GM19043 (cell line): ENCODE measurements at regions not wholly inside any gene's neighbourhood (a gene's known extent, or its start where the extent isn't known, plus 50 kb on each side); places are given as distances from the start of the nearest gene placed in this dataset.

Source experiments
- ATAC-seq: cut with Tn5 transposase; IDR thresholded peaks from one replicate; pipeline ENCODE4 v1.9.1; 2021; ENCODE audit warnings: low read depth; ENCODE audit not compliant: unreplicated experiment

GRCh38 chr5:159525117-159525516 lies 194.8 kb upstream of the IL12B start:
- no peak for ATAC-seq

DNA sequence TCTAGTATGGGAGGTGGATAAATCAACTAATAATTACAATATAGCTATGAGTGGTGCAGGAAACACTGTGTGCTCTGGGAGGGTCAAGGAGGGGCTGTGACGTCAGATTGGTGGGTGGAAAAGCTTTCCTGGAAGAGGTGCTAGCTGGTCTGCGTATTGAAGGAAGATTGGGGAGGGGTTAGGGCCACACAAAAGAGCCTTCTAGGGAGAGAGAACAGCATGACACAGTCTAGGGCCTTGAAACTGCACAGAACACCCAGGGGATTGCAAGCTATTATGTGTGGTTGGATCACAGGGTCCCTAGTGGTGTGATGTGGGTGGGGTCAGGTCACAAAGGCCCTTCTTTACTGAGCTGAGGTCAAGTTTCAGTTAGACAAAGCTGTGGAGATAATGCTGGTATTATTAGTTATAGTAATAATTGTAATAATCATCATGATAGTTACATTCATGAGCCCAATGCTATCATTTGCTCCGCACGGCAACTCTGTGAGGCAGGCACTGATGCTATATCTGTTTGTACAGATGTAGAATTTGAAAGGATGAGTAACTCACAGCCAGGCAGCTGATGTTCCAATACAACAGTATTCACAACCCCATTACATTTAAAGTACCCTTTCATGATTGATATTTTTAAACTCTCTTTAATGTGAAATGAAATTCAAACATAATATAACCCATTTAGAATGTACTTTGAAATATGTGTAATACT lies 197.4 kb upstream of the IL12B start:
- no peak for ATAC-seq

GRCh38 chr5:159531554-159532105 lies 201.3 kb upstream of the IL12B start:
- ATAC-seq: no peak

- no peak for ATAC-seq
These were observed 202.9 kb upstream of the IL12B start for GRCh38 chr5:159533197-159533596.

- no peak for ATAC-seq
These were observed 205.9 kb upstream of the IL12B start for GRCh38 chr5:159536166-159536565.

- no peak for ATAC-seq
These were observed 206.4 kb upstream of the IL12B start for GRCh38 chr5:159536646-159537045.

- no peak for ATAC-seq
These were observed 209.4 kb upstream of the IL12B start for GRCh38 chr5:159539678-159540077.

- ATAC-seq: no peak
These were observed 213.0 kb upstream of the IL12B start for GRCh38 chr5:159543326-159543725.

DNA sequence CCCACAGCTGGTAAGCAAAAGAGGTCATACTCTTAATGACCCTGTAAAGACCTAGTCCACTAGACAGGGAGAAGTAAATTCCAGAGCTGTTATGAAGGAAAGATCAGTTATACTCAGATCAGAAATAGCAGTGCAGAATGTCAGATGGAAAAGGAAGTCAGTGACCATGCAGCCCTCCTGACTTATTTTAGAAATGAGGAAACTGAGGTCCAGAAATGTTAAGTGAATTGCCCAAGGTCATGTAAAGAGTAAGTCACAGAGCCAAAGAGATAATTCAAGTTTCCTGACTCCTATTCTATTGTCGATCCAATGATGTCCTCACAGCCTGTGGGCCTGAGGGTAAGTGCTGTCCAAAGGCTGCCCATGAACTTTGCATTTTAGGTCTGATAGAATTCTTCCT lies 214.9 kb upstream of the IL12B start:
- ATAC-seq: no peak

- no peak for ATAC-seq
These were observed 217.3 kb upstream of the IL12B start for GRCh38 chr5:159547466-159548195.

GRCh38 chr5:159548517-159548916 lies 218.2 kb upstream of the IL12B start:
- no peak for ATAC-seq

DNA sequence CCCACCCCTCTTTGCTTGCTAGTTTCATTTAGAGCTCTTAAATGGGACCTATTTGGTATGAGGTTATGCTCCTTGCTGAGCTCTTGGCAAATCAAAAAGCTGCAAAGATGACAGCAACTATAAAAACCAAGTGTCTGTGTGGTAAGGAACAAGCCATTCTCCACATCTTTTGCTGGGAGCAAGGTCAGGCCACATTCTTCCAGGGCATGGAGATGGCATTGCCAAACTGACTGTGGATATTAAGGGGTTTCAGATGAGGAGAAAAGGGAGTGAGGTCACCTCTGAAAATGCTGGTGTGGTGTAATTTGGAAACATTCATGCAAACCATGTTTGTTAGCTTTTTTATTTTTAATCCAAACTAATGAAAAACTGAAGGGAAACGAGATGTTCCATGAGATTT lies 218.8 kb upstream of the IL12B start:
- no peak for ATAC-seq

DNA sequence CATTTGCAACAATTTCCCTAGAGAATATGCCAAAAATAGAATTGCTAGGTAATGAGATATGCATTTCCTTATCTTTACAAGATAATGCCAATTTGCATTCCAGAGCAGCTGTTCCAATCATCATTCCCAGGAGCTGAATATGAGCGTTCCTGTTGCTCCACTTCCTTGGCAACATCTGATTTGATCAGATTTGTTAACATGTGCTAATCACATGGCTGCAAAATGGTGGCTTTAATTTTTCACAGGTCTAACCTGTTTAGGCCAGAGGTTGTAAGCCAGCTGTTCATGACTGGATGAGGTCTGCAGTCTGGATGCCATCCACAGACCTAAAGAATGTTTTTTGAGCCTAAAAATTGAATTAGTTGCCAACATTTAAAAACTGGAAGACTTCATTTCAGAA lies 220.7 kb upstream of the IL12B start:
- no peak for ATAC-seq

DNA sequence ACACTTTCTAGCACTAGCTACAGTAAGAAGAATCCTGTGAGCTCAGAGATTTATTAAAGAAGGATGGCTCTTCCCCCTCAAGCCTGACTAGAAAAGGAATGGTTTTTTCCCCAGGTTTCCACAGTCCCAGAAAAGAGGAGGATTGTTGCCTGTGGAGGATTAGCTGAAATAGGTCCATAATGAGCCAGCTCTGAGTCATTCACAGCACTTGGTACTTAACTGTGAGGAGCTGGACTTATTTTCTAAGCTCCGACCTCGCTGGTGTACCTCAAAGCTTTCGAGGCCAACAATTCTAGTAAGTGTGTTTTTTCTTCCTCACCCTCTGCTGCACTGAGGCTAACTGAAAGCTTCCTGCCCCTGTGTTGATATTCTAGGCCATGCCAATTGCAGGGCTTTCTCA lies 222.5 kb upstream of the IL12B start:
- ATAC-seq: no peak

DNA sequence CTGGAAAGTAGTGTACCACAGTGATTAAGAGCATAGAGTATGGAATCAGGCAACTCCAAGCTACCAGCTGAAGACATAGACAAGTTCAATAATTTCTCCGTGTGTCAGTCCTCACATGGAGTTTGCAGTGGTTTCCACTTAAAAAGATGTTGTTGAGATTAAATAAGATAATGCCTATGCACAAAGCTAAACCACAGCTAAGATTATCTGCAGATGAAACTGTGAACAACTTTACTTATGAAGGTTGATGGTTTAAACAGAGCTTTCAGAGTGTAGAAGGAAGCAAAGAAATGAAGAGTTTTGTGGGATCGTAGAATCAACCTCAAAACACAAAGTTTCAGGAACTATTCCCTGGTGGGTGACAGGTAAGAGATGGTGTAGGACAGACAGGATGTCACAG lies 223.5 kb upstream of the IL12B start:
- no peak for ATAC-seq

DNA sequence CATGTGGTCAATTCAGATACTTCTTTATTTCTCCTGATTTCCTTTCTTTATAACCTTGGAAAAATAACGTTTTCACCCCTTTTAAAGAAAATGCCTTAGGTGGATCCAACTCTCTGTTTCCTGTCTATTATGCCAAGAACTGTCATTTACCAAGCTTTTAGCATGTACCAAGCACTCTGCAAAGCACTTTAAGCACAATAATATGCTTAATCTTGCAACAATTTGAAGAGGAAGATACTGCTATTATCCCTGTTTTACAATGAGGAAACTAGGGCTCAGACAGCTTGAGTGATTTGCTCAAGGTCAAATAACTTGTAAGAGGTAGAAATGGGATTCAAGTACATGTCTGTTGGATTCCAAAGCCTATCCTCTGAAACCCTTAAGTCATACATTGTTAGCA lies 224.8 kb upstream of the IL12B start:
- no peak for ATAC-seq

DNA sequence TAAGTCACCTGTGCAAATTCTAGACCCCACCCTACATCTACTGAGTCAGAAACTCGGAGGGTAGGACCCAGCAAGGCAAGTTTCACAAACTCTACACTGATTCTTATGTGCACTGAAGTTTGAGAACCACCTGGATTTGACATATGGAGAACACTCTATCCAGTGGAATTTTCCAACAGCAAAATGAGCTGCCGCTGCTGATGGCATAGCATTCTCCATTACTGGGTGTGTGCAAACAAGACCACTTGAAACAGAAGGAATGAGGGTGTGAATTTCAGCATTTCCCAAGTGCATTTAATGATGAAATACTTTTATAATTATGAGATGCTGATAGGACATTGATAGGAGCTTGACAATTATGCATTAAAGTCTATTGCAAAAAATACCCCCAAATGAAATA lies 229.1 kb upstream of the IL12B start:
- ATAC-seq: no peak

DNA sequence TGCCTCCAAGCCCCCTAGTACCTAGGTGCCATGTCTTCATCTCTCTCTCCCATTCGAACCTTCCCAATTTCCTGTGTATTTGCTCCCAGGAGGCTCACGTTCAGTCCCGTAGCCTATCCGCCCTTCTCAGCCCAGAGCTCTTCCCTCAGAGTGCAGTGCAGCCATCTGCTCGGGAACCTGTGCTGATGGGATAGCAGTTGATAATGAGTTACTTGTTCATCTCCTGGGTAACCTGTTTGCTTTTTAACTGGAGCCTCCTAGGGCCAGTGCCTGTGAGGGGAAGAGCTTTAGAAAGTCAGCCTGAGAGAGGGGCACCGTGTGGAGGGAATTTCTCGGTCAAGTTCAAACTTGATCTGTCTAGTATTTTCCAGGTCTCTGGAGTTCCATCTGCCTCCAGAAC lies 229.8 kb upstream of the IL12B start:
- ATAC-seq: no peak

- no peak for ATAC-seq
These were observed 233.7 kb upstream of the IL12B start for GRCh38 chr5:159564031-159564430.

DNA sequence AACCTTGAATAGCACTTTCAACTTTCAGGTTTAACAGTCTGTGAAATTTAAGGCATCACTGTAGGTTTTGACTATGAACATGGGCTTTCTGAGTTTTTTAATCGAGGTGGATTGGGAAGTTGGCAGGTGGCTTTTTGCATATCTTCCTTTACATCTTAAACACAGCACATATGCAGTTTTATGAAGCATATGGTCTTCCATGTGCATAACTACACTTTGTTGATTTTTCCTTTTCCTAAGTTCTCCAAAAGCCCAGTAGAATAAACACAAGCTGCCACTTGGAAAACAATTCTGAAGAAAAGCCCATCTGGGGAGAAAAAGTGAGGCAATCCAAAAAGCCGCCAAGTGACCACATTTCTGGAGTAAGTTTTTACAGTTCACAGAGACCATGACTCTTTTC lies 236.5 kb upstream of the IL12B start:
- no peak for ATAC-seq

DNA sequence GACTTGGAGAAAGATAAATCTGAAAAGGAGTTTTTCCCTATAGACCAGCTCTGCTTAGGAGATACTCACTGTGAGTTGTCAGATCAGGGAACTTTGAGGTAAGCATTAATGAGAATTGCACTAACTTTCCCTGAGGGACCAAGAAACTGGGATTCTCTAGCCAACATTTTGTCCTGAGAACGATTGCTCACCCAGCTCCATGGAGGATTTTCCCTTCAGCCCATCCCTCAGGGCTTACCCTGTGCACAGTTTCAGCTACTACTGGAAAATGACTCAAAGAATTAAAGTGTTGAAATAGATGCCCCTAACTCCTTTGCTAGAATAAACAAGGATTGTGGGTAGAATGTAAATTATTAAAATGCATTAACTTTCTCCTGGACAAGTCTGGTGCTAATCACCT lies 237.2 kb upstream of the IL12B start:
- no peak for ATAC-seq
